ENCODE measurements at regions not wholly inside any gene's neighbourhood (a gene's known extent, or its start where the extent isn't known, plus 50 kb on each side); places are given as distances from the start of the nearest gene placed in this dataset.

GRCh38 chr13:19103140-19103539 is 78.5 kb downstream of the TUBA3C start:
- DNase-seq: no peak
- Mint-ChIP-seq H3K36me3 (ENCODE audit: low read depth) (no peaks in the 10 kb centered on the region), H3K27ac (no peak overlapping the region), H3K4me1 (no peaks in the 10 kb centered on the region), H3K9me3 (peaks cover 41% of the 10 kb centered on the region), H3K4me3 (no peak overlapping the region), H3K27me3 (ENCODE audit: insufficient read depth) (no peaks in the 10 kb centered on the region)
- Histone ChIP-seq H3K27me3 (ENCODE audit: control insufficient read depth, insufficient read depth, low read length, poor library complexity, severe bottlenecking) (no peaks in the 10 kb centered on the region), H3K9ac (ENCODE audit: extremely low read depth, low read length, poor library complexity, severe bottlenecking) (no peak overlapping the region), H3K9me3 (ENCODE audit: control insufficient read depth, low read length) (peaks cover 39% of the 10 kb centered on the region), H3K4me1 (ENCODE audit: control insufficient read depth, insufficient read depth, low read length) (no peaks in the 10 kb centered on the region), H3K4me3 (ENCODE audit: low read length) (no peak overlapping the region), H3K36me3 (ENCODE audit: control insufficient read depth, insufficient read depth, low read length) (no peaks in the 10 kb centered on the region), H3K27ac (ENCODE audit: low read depth, low read length) (no peak overlapping the region)
- TF ChIP-seq, protein P1, sequence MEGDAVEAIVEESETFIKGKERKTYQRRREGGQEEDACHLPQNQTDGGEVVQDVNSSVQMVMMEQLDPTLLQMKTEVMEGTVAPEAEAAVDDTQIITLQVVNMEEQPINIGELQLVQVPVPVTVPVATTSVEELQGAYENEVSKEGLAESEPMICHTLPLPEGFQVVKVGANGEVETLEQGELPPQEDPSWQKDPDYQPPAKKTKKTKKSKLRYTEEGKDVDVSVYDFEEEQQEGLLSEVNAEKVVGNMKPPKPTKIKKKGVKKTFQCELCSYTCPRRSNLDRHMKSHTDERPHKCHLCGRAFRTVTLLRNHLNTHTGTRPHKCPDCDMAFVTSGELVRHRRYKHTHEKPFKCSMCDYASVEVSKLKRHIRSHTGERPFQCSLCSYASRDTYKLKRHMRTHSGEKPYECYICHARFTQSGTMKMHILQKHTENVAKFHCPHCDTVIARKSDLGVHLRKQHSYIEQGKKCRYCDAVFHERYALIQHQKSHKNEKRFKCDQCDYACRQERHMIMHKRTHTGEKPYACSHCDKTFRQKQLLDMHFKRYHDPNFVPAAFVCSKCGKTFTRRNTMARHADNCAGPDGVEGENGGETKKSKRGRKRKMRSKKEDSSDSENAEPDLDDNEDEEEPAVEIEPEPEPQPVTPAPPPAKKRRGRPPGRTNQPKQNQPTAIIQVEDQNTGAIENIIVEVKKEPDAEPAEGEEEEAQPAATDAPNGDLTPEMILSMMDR (conservative IDR thresholded peaks at IDR 0.05): no peak

GRCh38 chr13:19093369-19093768 is 88.3 kb downstream of the TUBA3C start:
- Mint-ChIP-seq H3K36me3 (ENCODE audit: low read depth) (peaks cover 2% of the 10 kb centered on the region), H3K9me3 (peaks cover 89% of the 10 kb centered on the region), H3K4me1 (no peaks in the 10 kb centered on the region), H3K27ac (no peak overlapping the region), H3K4me3 (no peak overlapping the region), H3K27me3 (ENCODE audit: insufficient read depth) (no peaks in the 10 kb centered on the region)
- H3K4me1 ChIP-seq (ENCODE audit: control insufficient read depth, insufficient read depth, low read length): no peaks in the 10 kb centered on the region
- TF ChIP-seq, protein P1 (conservative IDR thresholded peaks at IDR 0.05): no peak
- no peaks in the 10 kb centered on the region for H3K27me3 ChIP-seq (ENCODE audit: control insufficient read depth, insufficient read depth, low read length, poor library complexity, severe bottlenecking)
- no CpG with 5 or more reads among the region's 1 CpG for WGBS, 2 experiments (ENCODE audit: insufficient coverage in 1 of 2, insufficient read length in 1 of 2)
- H3K9me3 ChIP-seq (ENCODE audit: control insufficient read depth, low read length): peaks cover 87% of the 10 kb centered on the region
- no peak overlapping the region for H3K4me3 ChIP-seq (ENCODE audit: low read length)
- no peak overlapping the region for H3K9ac ChIP-seq (ENCODE audit: extremely low read depth, low read length, poor library complexity, severe bottlenecking)
- no peak overlapping the region for H3K27ac ChIP-seq (ENCODE audit: low read depth, low read length)
- H3K36me3 ChIP-seq (ENCODE audit: control insufficient read depth, insufficient read depth, low read length): no peaks in the 10 kb centered on the region
- DNase-seq: no peak

DNA sequence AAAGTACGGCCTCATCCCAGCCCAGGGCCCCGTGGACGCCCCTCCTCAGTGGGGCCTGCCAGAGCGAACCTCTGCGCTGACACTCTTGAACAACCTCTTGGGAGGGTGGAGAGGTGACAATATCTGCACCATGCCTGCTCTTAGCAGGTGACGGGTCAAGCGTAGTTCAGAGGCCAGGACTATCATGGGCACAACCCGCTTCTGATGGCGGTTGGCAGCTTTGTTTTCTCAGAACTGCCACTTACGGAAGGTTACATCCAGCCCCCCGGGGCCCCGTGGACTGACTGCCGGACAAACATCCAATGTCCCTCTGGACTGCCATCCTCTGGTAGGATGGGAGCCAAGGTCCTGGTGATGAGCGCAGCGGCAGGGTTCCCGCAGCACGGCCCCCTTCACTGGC is 91.1 kb downstream of the TUBA3C start:
- no peaks in the 10 kb centered on the region for H3K36me3 ChIP-seq (ENCODE audit: control insufficient read depth, insufficient read depth, low read length)
- Mint-ChIP-seq H3K27ac (no peak overlapping the region), H3K4me1 (no peaks in the 10 kb centered on the region), H3K27me3 (ENCODE audit: insufficient read depth) (no peaks in the 10 kb centered on the region), H3K36me3 (ENCODE audit: low read depth) (no peaks in the 10 kb centered on the region), H3K9me3 (peaks cover 91% of the 10 kb centered on the region), H3K4me3 (no peak overlapping the region)
- TF ChIP-seq, protein P1 (conservative IDR thresholded peaks at IDR 0.05): no peak
- no peak for DNase-seq
- WGBS, 2 experiments (ENCODE audit: insufficient coverage in 1 of 2, insufficient read length in 1 of 2): 93% methylated on average over 11 to 17 of the region's 17 CpGs
- H3K4me3 ChIP-seq (ENCODE audit: low read length): no peak overlapping the region
- H3K27me3 ChIP-seq (ENCODE audit: control insufficient read depth, insufficient read depth, low read length, poor library complexity, severe bottlenecking): no peaks in the 10 kb centered on the region
- H3K9me3 ChIP-seq (ENCODE audit: control insufficient read depth, low read length): peaks cover 76% of the 10 kb centered on the region
- H3K9ac ChIP-seq (ENCODE audit: extremely low read depth, low read length, poor library complexity, severe bottlenecking): no peak overlapping the region
- no peak overlapping the region for H3K27ac ChIP-seq (ENCODE audit: low read depth, low read length)
- no peaks in the 10 kb centered on the region for H3K4me1 ChIP-seq (ENCODE audit: control insufficient read depth, insufficient read depth, low read length)
